Activated T-helper 1 cell treated with anti-CD3 and anti-CD28 coated beads, Interleukin-12 subunit alpha, Interleukin-12 subunit beta, Interleukin-2, Interleukin-4 antibody, amounts not matched to agents 30 ng/mL and 10 ng/mL and 1 ng/mL, durations not matched to agents 14 hours and 24 hours and 36 hours (primary cell): ENCODE measurements at regions not wholly inside any gene's neighbourhood (a gene's known extent, or its start where the extent isn't known, plus 50 kb on each side); places are given as distances from the start of the nearest gene placed in this dataset.
"Not testable (repeated sequence)": the region's sequence is repeated elsewhere in the genome, so short reads cannot be mapped to it uniquely, and the experiment has no call there.

Experiments used
- DNase-seq: peaks from one replicate; pipeline ENCODE4 v3.0.0; 2021; ENCODE audit warnings: low spot score
- H3K27ac Mint-ChIP-seq: one replicate; pipeline ENCODE4 v1.8.0; 2021; ENCODE audit warnings: mild to moderate bottlenecking, mixed read lengths
- H3K27me3 Mint-ChIP-seq: one replicate; pipeline ENCODE4 v1.8.0; 2022; ENCODE audit warnings: mild to moderate bottlenecking, moderate library complexity, mixed read lengths; ENCODE audit not compliant: insufficient read depth
- H3K36me3 Mint-ChIP-seq: one replicate; pipeline ENCODE4 v1.8.0; 2021; ENCODE audit warnings: low read depth, mixed read lengths
- H3K4me1 Mint-ChIP-seq: one replicate; pipeline ENCODE4 v1.8.0; 2021; ENCODE audit warnings: low read depth, mixed read lengths
- H3K4me3 Mint-ChIP-seq: one replicate; pipeline ENCODE4 v1.8.0; 2021; ENCODE audit warnings: mild to moderate bottlenecking, moderate library complexity, mixed read lengths
- H3K9me3 Mint-ChIP-seq: one replicate; pipeline ENCODE4 v1.8.0; 2021; ENCODE audit warnings: mixed read lengths
- intact Hi-C: fragments of 100-400 bp; cut with micrococcal nuclease; formaldehyde crosslinking; loops from one replicate; pipeline ENCODE4 v1.15.1; 2024

GRCh38 chr2:76044701-76045100 is 334.0 kb upstream of the GCFC2 start:
- no peaks in the 10 kb centered on the region for H3K36me3 Mint-ChIP-seq
- no peak overlapping the region for H3K4me3 Mint-ChIP-seq
- no peaks in the 10 kb centered on the region for H3K27me3 Mint-ChIP-seq
- no peak for DNase-seq
- H3K4me1 Mint-ChIP-seq: no peaks in the 10 kb centered on the region
- intact Hi-C loops: no loop called here
- peaks cover 9% of the 10 kb centered on the region for H3K9me3 Mint-ChIP-seq
- no peak overlapping the region for H3K27ac Mint-ChIP-seq

GRCh38 chr2:76039505-76039904 is 328.8 kb upstream of the GCFC2 start:
- Mint-ChIP-seq H3K4me1 (no peaks in the 10 kb centered on the region), H3K27me3 (no peaks in the 10 kb centered on the region), H3K4me3 (no peak overlapping the region), H3K9me3 (peaks cover 4% of the 10 kb centered on the region), H3K27ac (no peak overlapping the region), H3K36me3 (no peaks in the 10 kb centered on the region)
- no peak for DNase-seq
- intact Hi-C loops: no loop called here

- H3K27ac Mint-ChIP-seq: no peak overlapping the region
These were observed 317.0 kb upstream of the GCFC2 start for GRCh38 chr2:76027761-76028160.

GRCh38 chr2:76019128-76019527 is 308.4 kb upstream of the GCFC2 start:
- no peaks in the 10 kb centered on the region for H3K27me3 Mint-ChIP-seq
- no peaks in the 10 kb centered on the region for H3K9me3 Mint-ChIP-seq
- H3K27ac Mint-ChIP-seq: no peak overlapping the region
- intact Hi-C loops: no loop called here
- H3K4me3 Mint-ChIP-seq: no peak overlapping the region
- DNase-seq: no peak
- no peaks in the 10 kb centered on the region for H3K36me3 Mint-ChIP-seq
- H3K4me1 Mint-ChIP-seq: no peaks in the 10 kb centered on the region

More at GRCh38 chr2:76027761-76028160, 317.0 kb upstream of the GCFC2 start:
- no peak for DNase-seq
- no peaks in the 10 kb centered on the region for H3K36me3 Mint-ChIP-seq
- intact Hi-C loops: no loop called here
- peaks cover 13% of the 10 kb centered on the region for H3K9me3 Mint-ChIP-seq
- H3K4me1 Mint-ChIP-seq: no peaks in the 10 kb centered on the region
- no peaks in the 10 kb centered on the region for H3K27me3 Mint-ChIP-seq
- no peak overlapping the region for H3K4me3 Mint-ChIP-seq

- no peak for DNase-seq
- intact Hi-C loops: no loop called here
- no peaks in the 10 kb centered on the region for H3K4me1 Mint-ChIP-seq
- H3K27ac Mint-ChIP-seq: no peak overlapping the region
- H3K9me3 Mint-ChIP-seq: no peaks in the 10 kb centered on the region
- no peak overlapping the region for H3K4me3 Mint-ChIP-seq
- H3K27me3 Mint-ChIP-seq: no peaks in the 10 kb centered on the region
- H3K36me3 Mint-ChIP-seq: no peaks in the 10 kb centered on the region
These were observed 298.8 kb upstream of the GCFC2 start for GRCh38 chr2:76009484-76009883.

GRCh38 chr2:76008001-76008702 is 297.4 kb upstream of the GCFC2 start:
- Mint-ChIP-seq H3K9me3 (no peaks in the 10 kb centered on the region), H3K36me3 (no peaks in the 10 kb centered on the region), H3K27ac (no peak overlapping the region), H3K27me3 (no peaks in the 10 kb centered on the region), H3K4me1 (no peaks in the 10 kb centered on the region), H3K4me3 (no peak overlapping the region)
- intact Hi-C loops: no loop called here
- DNase-seq: no peak

GRCh38 chr2:76000425-76000824 is 289.7 kb upstream of the GCFC2 start:
- H3K4me3 Mint-ChIP-seq: no peak overlapping the region
- no peaks in the 10 kb centered on the region for H3K27me3 Mint-ChIP-seq
- no peaks in the 10 kb centered on the region for H3K36me3 Mint-ChIP-seq
- no peak overlapping the region for H3K27ac Mint-ChIP-seq
- no peaks in the 10 kb centered on the region for H3K4me1 Mint-ChIP-seq
- intact Hi-C loops: no loop called here
- no peak for DNase-seq
- H3K9me3 Mint-ChIP-seq: peaks cover 17% of the 10 kb centered on the region

- Mint-ChIP-seq H3K4me1 (no peaks in the 10 kb centered on the region), H3K4me3 (no peak overlapping the region), H3K9me3 (peaks cover 25% of the 10 kb centered on the region), H3K27me3 (no peaks in the 10 kb centered on the region), H3K27ac (no peak overlapping the region), H3K36me3 (no peaks in the 10 kb centered on the region)
- intact Hi-C loops: no loop called here
- no peak for DNase-seq
These were observed 287.7 kb upstream of the GCFC2 start for GRCh38 chr2:75998451-75998850.

GRCh38 chr2:75994759-75995158 is 284.0 kb upstream of the GCFC2 start:
- Mint-ChIP-seq H3K9me3 (peaks cover 22% of the 10 kb centered on the region), H3K4me3 (no peak overlapping the region), H3K27ac (no peak overlapping the region), H3K27me3 (no peaks in the 10 kb centered on the region), H3K36me3 (no peaks in the 10 kb centered on the region), H3K4me1 (no peaks in the 10 kb centered on the region)
- intact Hi-C loops: no loop called here
- DNase-seq: no peak

GRCh38 chr2:75988622-75989021 is 277.9 kb upstream of the GCFC2 start:
- H3K4me1 Mint-ChIP-seq, H3K4me3 Mint-ChIP-seq, DNase-seq, intact Hi-C loops, H3K27me3 Mint-ChIP-seq, H3K36me3 Mint-ChIP-seq, H3K27ac Mint-ChIP-seq: not testable (repeated sequence)
- H3K9me3 Mint-ChIP-seq: peaks cover 21% of the 10 kb centered on the region

- no peaks in the 10 kb centered on the region for H3K36me3 Mint-ChIP-seq
- DNase-seq: no peak
- intact Hi-C loops: no loop called here
- peaks cover 14% of the 10 kb centered on the region for H3K9me3 Mint-ChIP-seq
- no peaks in the 10 kb centered on the region for H3K4me1 Mint-ChIP-seq
- no peaks in the 10 kb centered on the region for H3K27me3 Mint-ChIP-seq
- no peak overlapping the region for H3K27ac Mint-ChIP-seq
- H3K4me3 Mint-ChIP-seq: no peak overlapping the region
These were observed 275.9 kb upstream of the GCFC2 start for GRCh38 chr2:75986617-75987016.

GRCh38 chr2:75982719-75983118 is 272.0 kb upstream of the GCFC2 start:
- H3K4me3 Mint-ChIP-seq: no peak overlapping the region
- no peaks in the 10 kb centered on the region for H3K27me3 Mint-ChIP-seq
- intact Hi-C loops: no loop called here
- H3K4me1 Mint-ChIP-seq: no peaks in the 10 kb centered on the region
- H3K9me3 Mint-ChIP-seq: peaks cover 9% of the 10 kb centered on the region
- no peak for DNase-seq
- H3K36me3 Mint-ChIP-seq: no peaks in the 10 kb centered on the region
- no peak overlapping the region for H3K27ac Mint-ChIP-seq

- no peak for DNase-seq
- no peaks in the 10 kb centered on the region for H3K4me1 Mint-ChIP-seq
- H3K9me3 Mint-ChIP-seq: no peaks in the 10 kb centered on the region
- H3K27me3 Mint-ChIP-seq: no peaks in the 10 kb centered on the region
- H3K4me3 Mint-ChIP-seq: no peak overlapping the region
- H3K36me3 Mint-ChIP-seq: no peaks in the 10 kb centered on the region
- intact Hi-C loops: no loop called here
- no peak overlapping the region for H3K27ac Mint-ChIP-seq
These were observed 253.9 kb upstream of the GCFC2 start for GRCh38 chr2:75964646-75965045.

GRCh38 chr2:75960472-75961009 is 249.8 kb upstream of the GCFC2 start:
- DNase-seq: no peak
- intact Hi-C loops: no loop called here
- no peaks in the 10 kb centered on the region for H3K4me1 Mint-ChIP-seq
- H3K27ac Mint-ChIP-seq: no peak overlapping the region
- H3K27me3 Mint-ChIP-seq: no peaks in the 10 kb centered on the region
- no peak overlapping the region for H3K4me3 Mint-ChIP-seq
- no peaks in the 10 kb centered on the region for H3K36me3 Mint-ChIP-seq
- no peaks in the 10 kb centered on the region for H3K9me3 Mint-ChIP-seq
